SU-DHL-6 (cell line): ENCODE measurements at regions not wholly inside any gene's neighbourhood (a gene's known extent, or its start where the extent isn't known, plus 50 kb on each side); places are given as distances from the start of the nearest gene placed in this dataset.

Experiments used
- H2AFZ ChIP-seq: fragments of 200-600 bp; sonication (generic); 2 replicates; pipeline ENCODE4 v1.6.1; 2014; ENCODE audit warnings: low read depth, mild to moderate bottlenecking, moderate library complexity, mixed read lengths, antibody characterized with exemption, low read length; ENCODE audit not compliant: severe bottlenecking
- H3F3A ChIP-seq: fragments of 200-600 bp; shearing (Covaris generic); 2 replicates; pipeline ENCODE4 v1.6.0; 2016; ENCODE audit warnings: antibody characterized with exemption, mild to moderate bottlenecking; ENCODE audit not compliant: insufficient read depth
- H3K27ac ChIP-seq: fragments of 200-600 bp; sonication (generic); 2 replicates; pipeline ENCODE4 v1.5.1; 2016; ENCODE audit warnings: low read depth, mild to moderate bottlenecking, low read length, moderate library complexity, mixed read lengths
- H3K27me3 ChIP-seq: fragments of 200-600 bp; sonication (generic), shearing (Covaris generic); 2 replicates; pipeline ENCODE4 v1.6.0; 2014; ENCODE audit warnings: mild to moderate bottlenecking, low read length
- H3K36me3 ChIP-seq: fragments of 200-600 bp; sonication (generic); 2 replicates; pipeline ENCODE4 v1.6.1; 2014; ENCODE audit warnings: mild to moderate bottlenecking, low read length, mixed read lengths
- H3K4me2 ChIP-seq: fragments of 300-600, 200-600 bp; shearing (Covaris generic), sonication (generic); 2 replicates; pipeline ENCODE4 v1.6.0; 2014; ENCODE audit warnings: low read length, low read depth, mild to moderate bottlenecking; ENCODE audit not compliant: poor library complexity, severe bottlenecking
- H3K4me3 ChIP-seq: fragments of 200-600 bp; sonication (generic); 2 replicates; pipeline ENCODE4 v1.5.1; 2014; ENCODE audit warnings: antibody characterized with exemption, low read length, mild to moderate bottlenecking, mixed read lengths; ENCODE audit not compliant: insufficient read depth, poor library complexity, severe bottlenecking
- H3K79me2 ChIP-seq: fragments of 200-600 bp; sonication (generic); 2 replicates; pipeline ENCODE4 v1.6.1; 2014; ENCODE audit warnings: mild to moderate bottlenecking, low read length, moderate library complexity; ENCODE audit not compliant: insufficient read depth
- H3K9ac ChIP-seq: fragments of 200-600 bp; sonication (generic); 2 replicates; pipeline ENCODE4 v1.7.0; 2014; ENCODE audit warnings: mild to moderate bottlenecking, low read length
- H3K9me2 ChIP-seq: fragments of 200-600 bp; sonication (generic); replicated peaks from 2 replicates; pipeline ENCODE4 v1.6.1; 2014; ENCODE audit warnings: low read length; ENCODE audit not compliant: insufficient read depth
- H3K9me3 ChIP-seq: fragments of 200-600 bp; sonication (generic); 2 replicates; pipeline ENCODE4 v1.6.1; 2014; ENCODE audit warnings: low read length, mixed read lengths; ENCODE audit not compliant: insufficient read depth
- H4K20me1 ChIP-seq: fragments of 200-600 bp; sonication (generic); 2 replicates; pipeline ENCODE4 v1.6.1; 2014; ENCODE audit warnings: low read depth, mild to moderate bottlenecking, antibody characterized with exemption, low read length, moderate library complexity, mixed read lengths
- EZH2phosphoT487 ChIP-seq: fragments of 200-600 bp; sonication (generic), shearing (Covaris generic); conservative IDR thresholded peaks from 2 replicates; pipeline ENCODE4 v1.6.1; 2018; ENCODE audit warnings: mild to moderate bottlenecking, antibody characterized with exemption, low read length, moderate library complexity, mixed read lengths
- TF ChIP-seq, protein P1 (sequence below): fragments of 200-600 bp; sonication (generic); IDR thresholded peaks from one replicate; pipeline ENCODE4 v1.5.1; 2017; ENCODE audit warnings: antibody characterized with exemption, mild to moderate bottlenecking, low read length, moderate library complexity; ENCODE audit not compliant: insufficient read depth, poor library complexity, severe bottlenecking

DNA sequence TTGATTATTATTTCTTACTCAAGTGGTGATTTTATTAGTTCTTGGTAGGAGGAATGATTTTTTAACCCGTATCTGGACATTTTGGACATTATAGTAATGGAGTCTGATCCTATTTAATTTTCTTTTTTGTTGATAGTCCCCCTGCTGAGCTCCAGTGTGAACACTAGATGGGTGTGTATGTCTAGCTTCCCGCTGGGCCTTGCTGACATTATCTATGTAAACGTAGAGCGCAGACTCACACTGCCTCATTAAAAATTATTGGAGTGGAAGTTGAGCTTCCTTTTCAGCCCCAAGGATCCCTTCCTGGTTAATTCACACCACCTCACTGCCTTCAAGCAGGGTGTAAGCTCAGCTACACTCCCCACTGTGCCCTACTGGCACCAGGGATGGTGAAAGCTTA, 467.6 kb upstream of the PKN2 start:
- no peak for TF ChIP-seq EZH2phosphoT487
- TF ChIP-seq, protein P1, sequence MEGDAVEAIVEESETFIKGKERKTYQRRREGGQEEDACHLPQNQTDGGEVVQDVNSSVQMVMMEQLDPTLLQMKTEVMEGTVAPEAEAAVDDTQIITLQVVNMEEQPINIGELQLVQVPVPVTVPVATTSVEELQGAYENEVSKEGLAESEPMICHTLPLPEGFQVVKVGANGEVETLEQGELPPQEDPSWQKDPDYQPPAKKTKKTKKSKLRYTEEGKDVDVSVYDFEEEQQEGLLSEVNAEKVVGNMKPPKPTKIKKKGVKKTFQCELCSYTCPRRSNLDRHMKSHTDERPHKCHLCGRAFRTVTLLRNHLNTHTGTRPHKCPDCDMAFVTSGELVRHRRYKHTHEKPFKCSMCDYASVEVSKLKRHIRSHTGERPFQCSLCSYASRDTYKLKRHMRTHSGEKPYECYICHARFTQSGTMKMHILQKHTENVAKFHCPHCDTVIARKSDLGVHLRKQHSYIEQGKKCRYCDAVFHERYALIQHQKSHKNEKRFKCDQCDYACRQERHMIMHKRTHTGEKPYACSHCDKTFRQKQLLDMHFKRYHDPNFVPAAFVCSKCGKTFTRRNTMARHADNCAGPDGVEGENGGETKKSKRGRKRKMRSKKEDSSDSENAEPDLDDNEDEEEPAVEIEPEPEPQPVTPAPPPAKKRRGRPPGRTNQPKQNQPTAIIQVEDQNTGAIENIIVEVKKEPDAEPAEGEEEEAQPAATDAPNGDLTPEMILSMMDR, result no peak
- Histone ChIP-seq H3K27me3 (no peaks in the 10 kb centered on the region), H3K9me2 (no peaks in the 10 kb centered on the region), H3K4me2 (no peak overlapping the region), H3K4me3 (no peak overlapping the region), H3K36me3 (no peaks in the 10 kb centered on the region), H2AFZ (no peak overlapping the region), H3K27ac (no peak overlapping the region), H3K9me3 (no peaks in the 10 kb centered on the region), H3F3A (no peaks in the 10 kb centered on the region), H3K79me2 (no peaks in the 10 kb centered on the region), H3K9ac (no peak overlapping the region), H4K20me1 (no peaks in the 10 kb centered on the region)

DNA sequence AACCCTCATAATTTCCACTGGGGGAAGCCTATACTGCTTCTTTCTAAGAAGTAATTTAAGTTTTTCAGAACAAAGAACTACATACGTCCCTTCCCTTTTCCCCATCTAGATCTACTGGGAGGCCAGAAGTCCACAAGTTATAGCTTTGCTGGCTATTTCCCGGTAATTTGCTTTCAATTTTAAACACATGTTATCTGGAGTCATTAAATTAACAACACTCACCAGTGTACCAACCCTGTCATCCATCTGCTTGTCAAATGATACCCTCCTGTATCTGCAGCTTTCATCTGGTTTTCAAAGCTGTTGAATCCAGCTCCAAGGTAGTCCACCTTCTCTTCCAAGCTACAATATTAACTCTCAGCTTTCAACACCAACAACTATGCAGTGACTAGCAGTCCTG, 466.7 kb upstream of the PKN2 start:
- Histone ChIP-seq H3K27me3 (no peaks in the 10 kb centered on the region), H4K20me1 (no peaks in the 10 kb centered on the region), H3K4me3 (no peak overlapping the region), H2AFZ (no peak overlapping the region), H3K9me2 (no peaks in the 10 kb centered on the region), H3K9ac (no peak overlapping the region), H3K79me2 (no peaks in the 10 kb centered on the region), H3K4me2 (no peak overlapping the region), H3K27ac (no peak overlapping the region), H3K36me3 (no peaks in the 10 kb centered on the region), H3K9me3 (no peaks in the 10 kb centered on the region), H3F3A (no peaks in the 10 kb centered on the region)
- no peak for TF ChIP-seq EZH2phosphoT487
- TF ChIP-seq, protein P1, result no peak

DNA sequence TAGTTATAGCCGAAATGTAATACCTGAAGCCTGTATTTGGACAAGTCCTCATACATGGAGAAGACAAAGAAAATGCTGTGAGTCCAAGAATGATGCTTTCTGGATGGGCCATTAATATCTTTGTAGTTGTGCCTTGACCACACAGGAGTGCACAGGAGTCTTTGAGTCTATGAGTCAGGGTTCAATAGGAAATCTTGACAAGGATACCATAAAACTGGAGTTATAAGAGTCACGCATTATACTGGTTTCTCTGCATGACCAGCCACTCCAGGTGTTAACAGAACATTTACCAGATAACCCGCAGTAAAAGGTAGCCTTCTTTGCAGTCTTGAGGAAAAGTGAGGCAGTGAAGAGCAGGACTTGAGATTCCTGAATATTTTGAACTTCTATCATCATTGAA, 464.6 kb upstream of the PKN2 start:
- TF ChIP-seq EZH2phosphoT487, result no peak
- TF ChIP-seq, protein P1, result no peak
- H2AFZ ChIP-seq, result no peak overlapping the region
- H3K9me2 ChIP-seq, result no peaks in the 10 kb centered on the region
- H3K27ac ChIP-seq, result no peak overlapping the region
- H3K9ac ChIP-seq, result no peak overlapping the region
- H3F3A ChIP-seq, result no peaks in the 10 kb centered on the region
- no peaks in the 10 kb centered on the region for H3K79me2 ChIP-seq
- no peak overlapping the region for H3K4me2 ChIP-seq
- no peaks in the 10 kb centered on the region for H3K9me3 ChIP-seq
- no peaks in the 10 kb centered on the region for H3K27me3 ChIP-seq
- no peaks in the 10 kb centered on the region for H4K20me1 ChIP-seq
- no peak overlapping the region for H3K4me3 ChIP-seq
- H3K36me3 ChIP-seq, result no peaks in the 10 kb centered on the region

DNA sequence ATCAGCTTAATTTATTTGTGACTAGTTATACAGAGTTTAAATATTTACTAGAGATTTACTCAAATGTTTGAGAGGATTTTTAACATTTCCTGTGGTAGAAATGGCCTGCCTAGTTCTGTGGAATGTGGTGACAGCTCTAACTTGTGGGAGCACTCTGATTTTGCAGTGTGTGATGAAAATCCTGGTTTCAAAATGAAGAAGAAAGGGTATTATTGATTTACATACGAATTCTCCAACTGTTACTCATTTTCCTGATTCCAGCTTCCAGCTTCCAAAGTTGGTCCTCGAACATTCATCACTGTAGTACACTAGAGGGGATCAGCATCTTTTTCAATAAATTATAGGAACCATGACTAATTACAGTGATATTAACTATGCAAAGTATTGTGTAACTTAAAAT, 462.7 kb upstream of the PKN2 start:
- Histone ChIP-seq H3F3A (no peaks in the 10 kb centered on the region), H3K9me2 (no peaks in the 10 kb centered on the region), H3K9me3 (no peaks in the 10 kb centered on the region), H3K36me3 (no peaks in the 10 kb centered on the region), H3K27ac (no peak overlapping the region), H4K20me1 (no peaks in the 10 kb centered on the region), H3K27me3 (no peaks in the 10 kb centered on the region), H3K4me2 (no peak overlapping the region), H2AFZ (no peak overlapping the region), H3K4me3 (no peak overlapping the region), H3K9ac (no peak overlapping the region), H3K79me2 (no peaks in the 10 kb centered on the region)
- TF ChIP-seq, protein P1, result no peak
- TF ChIP-seq EZH2phosphoT487, result no peak
